ENCODE measurements at regions not wholly inside any gene's neighbourhood (a gene's known extent, or its start where the extent isn't known, plus 50 kb on each side); places are given as distances from the start of the nearest gene placed in this dataset.

GRCh38 chr21:14675774-14676530, 129.8 kb upstream of the SAMSN1 start (continued):
- TF ChIP-seq ETV6 (IDR thresholded peaks at IDR 0.05; ENCODE audit: borderline replicate concordance in 1 of 2, low read depth in 2 of 2, low read length in 1 of 2) (peak in 1 of 2 experiments; percentile 61; a peak in 2 of 4 replicates), ETV6 (CRISPR knock-in tag; IDR thresholded peaks at IDR 0.05; ENCODE audit: borderline replicate concordance) (no peak), RBM22 (IDR thresholded peaks at IDR 0.05; ENCODE audit: low read depth, low read length, poor library complexity, severe bottlenecking) (no peak), NFRKB (IDR thresholded peaks at IDR 0.05; ENCODE audit: low read depth) (peak; percentile 85; the same call in 1 of the 2 replicates), THAP12 (CRISPR knock-in tag; IDR thresholded peaks at IDR 0.05) (no peak), KAT2B (IDR thresholded peaks at IDR 0.05; ENCODE audit: low read depth, low read length) (no peak), ZNF830 (CRISPR knock-in tag; IDR thresholded peaks at IDR 0.05) (no peak), CEBPG (CRISPR knock-in tag; IDR thresholded peaks at IDR 0.05) (no peak), CEBPG (tag; conservative IDR thresholded peaks at IDR 0.05 in 1 of 2, IDR thresholded peaks at IDR 0.05 in 1 of 2) (0 out of 4 replicates have a peak, but pooled peaks of 1 of the 2 experiments have one; percentile 9), CBX1 (IDR thresholded peaks at IDR 0.05; ENCODE audit: low read depth) (no peak), MCM7 (IDR thresholded peaks at IDR 0.05) (no peak), GABPB1 (CRISPR knock-in tag; IDR thresholded peaks at IDR 0.05) (no peak), L3MBTL2 (IDR thresholded peaks at IDR 0.05) (0 out of 2 replicates have a peak, but pooled peaks have one; percentile 12), CBX3 (IDR thresholded peaks at IDR 0.05; ENCODE audit: borderline replicate concordance in 1 of 2, low read length in 2 of 2) (0 out of 3 replicates have a peak, but pooled peaks of 1 of the 2 experiments have one; percentile 10), ZNF23 (CRISPR knock-in tag; IDR thresholded peaks at IDR 0.05) (no peak), RB1 (IDR thresholded peaks at IDR 0.05; ENCODE audit: low read depth) (no peak)
- TF ChIP-seq, protein P1, sequence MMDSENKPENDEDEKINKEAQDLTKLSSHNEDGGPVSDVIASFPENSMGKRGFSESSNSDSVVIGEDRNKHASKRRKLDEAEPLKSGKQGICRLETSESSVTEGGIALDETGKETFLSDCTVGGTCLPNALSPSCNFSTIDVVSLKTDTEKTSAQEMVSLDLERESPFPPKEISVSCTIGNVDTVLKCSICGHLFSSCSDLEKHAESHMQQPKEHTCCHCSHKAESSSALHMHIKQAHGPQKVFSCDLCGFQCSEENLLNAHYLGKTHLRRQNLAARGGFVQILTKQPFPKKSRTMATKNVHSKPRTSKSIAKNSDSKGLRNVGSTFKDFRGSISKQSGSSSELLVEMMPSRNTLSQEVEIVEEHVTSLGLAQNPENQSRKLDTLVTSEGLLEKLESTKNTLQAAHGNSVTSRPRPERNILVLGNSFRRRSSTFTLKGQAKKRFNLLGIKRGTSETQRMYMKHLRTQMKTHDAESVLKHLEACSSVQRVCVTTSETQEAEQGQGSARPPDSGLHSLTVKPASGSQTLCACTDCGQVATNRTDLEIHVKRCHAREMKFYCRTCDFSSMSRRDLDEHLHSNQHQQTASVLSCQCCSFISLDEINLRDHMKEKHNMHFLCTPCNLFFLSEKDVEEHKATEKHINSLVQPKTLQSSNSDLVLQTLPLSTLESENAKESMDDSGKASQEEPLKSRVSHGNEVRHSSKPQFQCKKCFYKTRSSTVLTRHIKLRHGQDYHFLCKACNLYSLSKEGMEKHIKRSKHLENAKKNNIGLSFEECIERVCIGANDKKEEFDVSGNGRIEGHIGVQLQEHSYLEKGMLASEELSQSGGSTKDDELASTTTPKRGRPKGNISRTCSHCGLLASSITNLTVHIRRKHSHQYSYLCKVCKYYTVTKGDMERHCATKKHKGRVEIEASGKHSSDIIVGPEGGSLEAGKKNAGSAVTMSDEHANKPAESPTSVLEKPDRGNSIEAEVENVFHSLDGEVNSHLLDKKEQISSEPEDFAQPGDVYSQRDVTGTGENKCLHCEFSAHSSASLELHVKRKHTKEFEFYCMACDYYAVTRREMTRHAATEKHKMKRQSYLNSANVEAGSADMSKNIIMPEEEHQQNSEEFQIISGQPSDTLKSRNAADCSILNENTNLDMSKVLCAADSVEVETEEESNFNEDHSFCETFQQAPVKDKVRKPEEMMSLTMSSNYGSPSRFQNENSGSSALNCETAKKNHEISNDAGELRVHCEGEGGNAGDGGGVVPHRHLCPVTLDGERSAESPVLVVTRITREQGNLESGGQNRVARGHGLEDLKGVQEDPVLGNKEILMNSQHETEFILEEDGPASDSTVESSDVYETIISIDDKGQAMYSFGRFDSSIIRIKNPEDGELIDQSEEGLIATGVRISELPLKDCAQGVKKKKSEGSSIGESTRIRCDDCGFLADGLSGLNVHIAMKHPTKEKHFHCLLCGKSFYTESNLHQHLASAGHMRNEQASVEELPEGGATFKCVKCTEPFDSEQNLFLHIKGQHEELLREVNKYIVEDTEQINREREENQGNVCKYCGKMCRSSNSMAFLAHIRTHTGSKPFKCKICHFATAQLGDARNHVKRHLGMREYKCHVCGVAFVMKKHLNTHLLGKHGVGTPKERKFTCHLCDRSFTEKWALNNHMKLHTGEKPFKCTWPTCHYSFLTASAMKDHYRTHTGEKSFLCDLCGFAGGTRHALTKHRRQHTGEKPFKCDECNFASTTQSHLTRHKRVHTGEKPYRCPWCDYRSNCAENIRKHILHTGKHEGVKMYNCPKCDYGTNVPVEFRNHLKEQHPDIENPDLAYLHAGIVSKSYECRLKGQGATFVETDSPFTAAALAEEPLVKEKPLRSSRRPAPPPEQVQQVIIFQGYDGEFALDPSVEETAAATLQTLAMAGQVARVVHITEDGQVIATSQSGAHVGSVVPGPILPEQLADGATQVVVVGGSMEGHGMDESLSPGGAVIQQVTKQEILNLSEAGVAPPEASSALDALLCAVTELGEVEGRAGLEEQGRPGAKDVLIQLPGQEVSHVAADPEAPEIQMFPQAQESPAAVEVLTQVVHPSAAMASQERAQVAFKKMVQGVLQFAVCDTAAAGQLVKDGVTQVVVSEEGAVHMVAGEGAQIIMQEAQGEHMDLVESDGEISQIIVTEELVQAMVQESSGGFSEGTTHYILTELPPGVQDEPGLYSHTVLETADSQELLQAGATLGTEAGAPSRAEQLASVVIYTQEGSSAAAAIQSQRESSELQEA (IDR thresholded peaks at IDR 0.05; ENCODE audit: low read depth): no peak
- TF ChIP-seq, protein P2, sequence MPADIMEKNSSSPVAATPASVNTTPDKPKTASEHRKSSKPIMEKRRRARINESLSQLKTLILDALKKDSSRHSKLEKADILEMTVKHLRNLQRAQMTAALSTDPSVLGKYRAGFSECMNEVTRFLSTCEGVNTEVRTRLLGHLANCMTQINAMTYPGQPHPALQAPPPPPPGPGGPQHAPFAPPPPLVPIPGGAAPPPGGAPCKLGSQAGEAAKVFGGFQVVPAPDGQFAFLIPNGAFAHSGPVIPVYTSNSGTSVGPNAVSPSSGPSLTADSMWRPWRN (IDR thresholded peaks at IDR 0.05; ENCODE audit: low read depth): no peak

All from K562 (cell line).